SK-N-SH treated with all-trans-retinoic acid at 6 μM for 48 hours (cell line): ENCODE measurements at regions not wholly inside any gene's neighbourhood (a gene's known extent, or its start where the extent isn't known, plus 50 kb on each side); places are given as distances from the start of the nearest gene placed in this dataset.

Source experiments
- ARNTL ChIP-seq: fragments of 450-650 bp; formaldehyde crosslinking; IDR thresholded peaks from 2 replicates; pipeline ENCODE4 v1.5.0; 2020; ENCODE audit warnings: low read depth, mild to moderate bottlenecking, moderate library complexity, borderline replicate concordance
- ESRRG ChIP-seq: fragments of 250-450 bp; sonication (Bioruptor Pico); IDR thresholded peaks from 2 replicates; pipeline ENCODE4 v1.6.1; 2021; ENCODE audit warnings: mild to moderate bottlenecking
- SNAI2 ChIP-seq: fragments of 250-450 bp; sonication (Bioruptor Pico); IDR thresholded peaks from 2 replicates; pipeline ENCODE4 v1.5.0; 2020; ENCODE audit warnings: mild to moderate bottlenecking, moderate library complexity
- ZFP30 ChIP-seq: fragments of 450-650 bp; formaldehyde crosslinking; IDR thresholded peaks from 2 replicates; pipeline ENCODE4 v1.5.0; 2022; ENCODE audit warnings: mild to moderate bottlenecking, moderate library complexity

- no peak for TF ChIP-seq ESRRG (CRISPR knock-in tag)
- no peak for TF ChIP-seq SNAI2
- TF ChIP-seq ZFP30 (CRISPR knock-in tag), result no peak
- no peak for TF ChIP-seq ARNTL
Measured at GRCh38 chr10:85047979-85048378, 719.6 kb downstream of the CCSER2 start.
